Stomach (tissue), 8 donors: ENCODE measurements at regions not wholly inside any gene's neighbourhood (a gene's known extent, or its start where the extent isn't known, plus 50 kb on each side); places are given as distances from the start of the nearest gene placed in this dataset.

ENCODE experiments used
- DNase-seq, 2 donors: peaks; one replicate each; pipeline versions ENCODE4 v3.0.0 to v3.0.0-alpha.2; 2013 to 2019
- H3K27ac ChIP-seq, 5 donors: fragments of 200-600 bp in 4 of 5; sonication (generic) in 4 of 5; one replicate each; pipeline ENCODE4 v1.5.1; 2013 to 2019; ENCODE audit warnings: mild to moderate bottlenecking in 1 of 5, moderate library complexity in 1 of 5
- H3K27me3 ChIP-seq, 3 donors: fragments of 200-600 bp; sonication (generic); one replicate each; pipeline ENCODE4 v1.5.1; 2017 to 2019; ENCODE audit warnings: mixed run types in 1 of 3
- H3K36me3 ChIP-seq, 4 donors: fragments of 200-600 bp; sonication (generic); 1 replicate in 3 of 4; 2 replicates in 1 of 4; pipeline ENCODE4 v1.5.1; 2016 to 2019
- H3K4me1 ChIP-seq, 4 donors: fragments of 200-600 bp; sonication (generic); one replicate each; pipeline ENCODE4 v1.5.1; 2016 to 2019
- H3K4me3 ChIP-seq, 4 donors: fragments of 200-600 bp; sonication (generic) in 3 of 4; one replicate each; pipeline ENCODE4 v1.5.1; 2016 to 2019; ENCODE audit warnings: mild to moderate bottlenecking in 1 of 4
- H3K9me3 ChIP-seq, 4 donors: fragments of 200-600 bp; sonication (generic); one replicate each; pipeline ENCODE4 v1.5.1; 2016 to 2019
- EP300 ChIP-seq: sonication (generic); formaldehyde crosslinking; IDR thresholded peaks from one replicate; pipeline ENCODE4 v1.6.1; 2017; ENCODE audit warnings: antibody characterized with exemption
- POLR2A ChIP-seq, 4 donors: fragments of 450-650 bp; IDR thresholded peaks; one replicate each; pipeline ENCODE4 v1.6.1; 2016; ENCODE audit warnings: antibody characterized with exemption in 4 of 4, control low read depth in 2 of 4, mild to moderate bottlenecking in 1 of 4, moderate library complexity in 1 of 4
- POLR2AphosphoS5 ChIP-seq, 3 donors: sonication (generic); formaldehyde crosslinking; IDR thresholded peaks; one replicate each; pipeline ENCODE4 v1.6.1; 2016; ENCODE audit warnings: antibody characterized with exemption in 3 of 3
- WGBS, 5 donors: extraction: QIAGEN DNeasy Blood & Tissue Kit in 3 of 5; methylation state at CpG; one replicate each; pipeline versions ENCODE4 v1.1.5 to v1.1.7; 2013 to 2018; 5-methylcytosine and 5-hydroxymethylcytosine counted together
- intact Hi-C: fragments of 100-400 bp; cut with DNase I; formaldehyde crosslinking; loops from one replicate; pipeline ENCODE4 v1.15.1; 2023; ENCODE audit warnings: low total_unique reads
- TF ChIP-seq, protein P1 (sequence below), 7 experiments: fragments of 450-650 bp in 4 of 7; fragments of 200-600 bp in 3 of 7; sonication (generic) in 3 of 7; IDR thresholded peaks; one replicate each; pipeline ENCODE4 v1.5.1; 2016 to 2019; ENCODE audit warnings: antibody characterized with exemption in 7 of 7, control low read depth in 2 of 7, mild to moderate bottlenecking in 1 of 7
- donor health status: healthy with polysubstance abuse.
- donor health status: Bipolar disorder and iron deficiency.
- donor health status: healthy.

DNA sequence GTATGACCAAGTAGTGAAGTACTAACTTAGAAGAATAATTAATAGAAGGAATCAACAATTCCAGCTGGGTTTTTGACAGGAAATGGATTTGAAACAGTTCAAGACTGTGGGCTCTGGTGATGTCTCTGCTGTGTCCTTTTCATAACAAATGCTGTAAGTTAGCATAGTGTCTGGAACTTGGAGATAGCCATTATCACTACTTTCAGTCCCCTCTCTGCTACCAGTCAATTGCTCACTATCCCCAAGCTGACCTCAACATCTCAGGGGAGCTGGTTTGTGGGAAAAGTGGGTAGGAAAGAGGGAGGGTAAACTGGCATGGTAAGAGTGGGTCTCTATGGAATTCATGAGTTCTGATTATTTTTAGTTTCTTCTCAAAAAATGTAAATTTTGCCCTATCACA is 231.4 kb upstream of the MID1 start:
- Histone ChIP-seq H3K4me3 (no peak overlapping the region), H3K27ac (no peak overlapping the region), H3K27me3 (no peaks in the 10 kb centered on the region), H3K36me3 (no peaks in the 10 kb centered on the region), H3K9me3 (no peaks in the 10 kb centered on the region), H3K4me1 (no peaks in the 10 kb centered on the region)
- no peak for TF ChIP-seq POLR2A (IDR thresholded peaks at IDR 0.05)
- TF ChIP-seq, protein P1, sequence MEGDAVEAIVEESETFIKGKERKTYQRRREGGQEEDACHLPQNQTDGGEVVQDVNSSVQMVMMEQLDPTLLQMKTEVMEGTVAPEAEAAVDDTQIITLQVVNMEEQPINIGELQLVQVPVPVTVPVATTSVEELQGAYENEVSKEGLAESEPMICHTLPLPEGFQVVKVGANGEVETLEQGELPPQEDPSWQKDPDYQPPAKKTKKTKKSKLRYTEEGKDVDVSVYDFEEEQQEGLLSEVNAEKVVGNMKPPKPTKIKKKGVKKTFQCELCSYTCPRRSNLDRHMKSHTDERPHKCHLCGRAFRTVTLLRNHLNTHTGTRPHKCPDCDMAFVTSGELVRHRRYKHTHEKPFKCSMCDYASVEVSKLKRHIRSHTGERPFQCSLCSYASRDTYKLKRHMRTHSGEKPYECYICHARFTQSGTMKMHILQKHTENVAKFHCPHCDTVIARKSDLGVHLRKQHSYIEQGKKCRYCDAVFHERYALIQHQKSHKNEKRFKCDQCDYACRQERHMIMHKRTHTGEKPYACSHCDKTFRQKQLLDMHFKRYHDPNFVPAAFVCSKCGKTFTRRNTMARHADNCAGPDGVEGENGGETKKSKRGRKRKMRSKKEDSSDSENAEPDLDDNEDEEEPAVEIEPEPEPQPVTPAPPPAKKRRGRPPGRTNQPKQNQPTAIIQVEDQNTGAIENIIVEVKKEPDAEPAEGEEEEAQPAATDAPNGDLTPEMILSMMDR (IDR thresholded peaks at IDR 0.05): no peak
- no peak for TF ChIP-seq EP300
- no peak for TF ChIP-seq POLR2AphosphoS5 (IDR thresholded peaks at IDR 0.05)
- DNase-seq: no peak
- intact Hi-C loops: no loop called here

DNA sequence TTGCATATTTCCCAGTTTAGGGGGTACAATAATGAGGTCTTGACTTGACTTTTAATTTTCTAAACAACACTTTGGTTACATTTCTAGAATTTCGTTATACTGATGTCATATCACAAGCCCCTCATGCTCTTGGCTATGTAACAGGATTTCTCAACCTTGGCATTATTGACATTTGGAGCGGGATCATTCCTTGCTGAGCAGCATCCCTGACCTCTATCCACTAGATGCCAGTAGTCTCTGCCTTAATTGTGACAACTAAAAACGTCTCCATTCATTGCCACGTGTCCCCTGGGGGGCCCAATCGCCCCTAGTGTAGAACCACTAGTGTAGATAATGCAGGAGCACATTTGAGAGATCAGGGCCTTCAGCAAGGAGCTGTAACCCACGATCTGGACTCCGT is 234.2 kb upstream of the MID1 start:
- H3K4me3 ChIP-seq: no peak overlapping the region
- TF ChIP-seq, protein P1 (IDR thresholded peaks at IDR 0.05): no peak
- TF ChIP-seq POLR2AphosphoS5 (IDR thresholded peaks at IDR 0.05): no peak
- TF ChIP-seq EP300: no peak
- TF ChIP-seq POLR2A (IDR thresholded peaks at IDR 0.05): no peak
- H3K27ac ChIP-seq: no peak overlapping the region
- WGBS, 5 donors: 27 to 50% (median 29%) methylated on average over 7 of the region's 7 CpGs
- no peaks in the 10 kb centered on the region for H3K27me3 ChIP-seq
- H3K4me1 ChIP-seq: no peaks in the 10 kb centered on the region
- DNase-seq: no peak
- no peaks in the 10 kb centered on the region for H3K9me3 ChIP-seq
- H3K36me3 ChIP-seq: no peaks in the 10 kb centered on the region
- intact Hi-C loops: no loop called here

DNA sequence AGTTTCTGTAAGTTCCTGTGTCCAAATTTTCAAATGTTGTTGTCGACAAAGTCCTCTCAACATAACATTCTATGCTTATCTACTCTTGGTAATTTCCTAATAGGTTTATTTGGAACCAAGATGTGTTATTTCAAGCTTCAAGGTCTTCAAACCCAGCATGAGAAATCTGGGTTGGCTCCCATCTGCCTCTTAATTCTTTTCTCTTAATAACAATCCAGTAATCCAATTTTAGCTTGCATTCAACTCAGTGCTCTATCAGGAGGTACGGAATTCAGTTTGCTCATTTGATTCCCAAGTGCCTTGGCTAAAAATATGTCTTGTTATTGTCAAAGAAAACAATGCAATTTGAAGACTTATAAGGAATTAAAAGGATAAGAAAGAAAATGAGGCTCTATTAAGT is 235.5 kb upstream of the MID1 start:
- intact Hi-C loops: no loop called here
- H3K27ac ChIP-seq: no peak overlapping the region
- 52 to 86% (median 73%) methylated on average over 2 of the region's 2 CpGs for WGBS, 5 donors

GRCh38 chrX:10856797-10857196 is 236.4 kb upstream of the MID1 start:
- no peak overlapping the region for H3K4me3 ChIP-seq
- no peaks in the 10 kb centered on the region for H3K36me3 ChIP-seq
- no peak for DNase-seq
- no peaks in the 10 kb centered on the region for H3K27me3 ChIP-seq
- no peak overlapping the region for H3K27ac ChIP-seq
- no peaks in the 10 kb centered on the region for H3K9me3 ChIP-seq
- WGBS, 5 donors: 58 to 88% (median 86%) methylated on average over 7 of the region's 7 CpGs
- intact Hi-C loops: no loop called here
- no peaks in the 10 kb centered on the region for H3K4me1 ChIP-seq
- TF ChIP-seq POLR2A (IDR thresholded peaks at IDR 0.05) (no peak), POLR2AphosphoS5 (IDR thresholded peaks at IDR 0.05) (no peak), EP300 (no peak)
- TF ChIP-seq, protein P1 (IDR thresholded peaks at IDR 0.05): no peak

More for the DNA sequence above, 235.5 kb upstream of the MID1 start:
- H3K27me3 ChIP-seq: no peaks in the 10 kb centered on the region
- no peaks in the 10 kb centered on the region for H3K9me3 ChIP-seq
- TF ChIP-seq, protein P1 (IDR thresholded peaks at IDR 0.05): no peak
- TF ChIP-seq EP300 (no peak), POLR2AphosphoS5 (IDR thresholded peaks at IDR 0.05) (no peak), POLR2A (IDR thresholded peaks at IDR 0.05) (no peak)
- H3K36me3 ChIP-seq: no peaks in the 10 kb centered on the region
- no peak for DNase-seq
- no peak overlapping the region for H3K4me3 ChIP-seq
- no peaks in the 10 kb centered on the region for H3K4me1 ChIP-seq
